Vagina (tissue), 2 donors: ENCODE measurements at regions not wholly inside any gene's neighbourhood (a gene's known extent, or its start where the extent isn't known, plus 50 kb on each side); places are given as distances from the start of the nearest gene placed in this dataset.

ENCODE experiments used
- POLR2A ChIP-seq, 2 donors: fragments of 450-650 bp; IDR thresholded peaks; one replicate each; pipeline ENCODE4 v1.6.1; 2017; ENCODE audit warnings: antibody characterized with exemption in 2 of 2, mild to moderate bottlenecking in 2 of 2, moderate library complexity in 2 of 2
- POLR2AphosphoS5 ChIP-seq, 2 donors: sonication (generic); formaldehyde crosslinking; IDR thresholded peaks; one replicate each; pipeline ENCODE4 v1.9.0; 2017; ENCODE audit warnings: antibody characterized with exemption in 2 of 2, mild to moderate bottlenecking in 2 of 2, low read depth in 1 of 2; ENCODE audit not compliant: insufficient read depth in 1 of 2
- TF ChIP-seq, protein P1 (sequence below), 3 experiments: fragments of 450-650 bp in 2 of 3; fragments of 200-600 bp in 1 of 3; sonication (generic) in 1 of 3; IDR thresholded peaks; one replicate each; pipeline ENCODE4 v1.5.1; 2017 to 2019; ENCODE audit warnings: antibody characterized with exemption in 3 of 3, mild to moderate bottlenecking in 2 of 3, moderate library complexity in 2 of 3

DNA sequence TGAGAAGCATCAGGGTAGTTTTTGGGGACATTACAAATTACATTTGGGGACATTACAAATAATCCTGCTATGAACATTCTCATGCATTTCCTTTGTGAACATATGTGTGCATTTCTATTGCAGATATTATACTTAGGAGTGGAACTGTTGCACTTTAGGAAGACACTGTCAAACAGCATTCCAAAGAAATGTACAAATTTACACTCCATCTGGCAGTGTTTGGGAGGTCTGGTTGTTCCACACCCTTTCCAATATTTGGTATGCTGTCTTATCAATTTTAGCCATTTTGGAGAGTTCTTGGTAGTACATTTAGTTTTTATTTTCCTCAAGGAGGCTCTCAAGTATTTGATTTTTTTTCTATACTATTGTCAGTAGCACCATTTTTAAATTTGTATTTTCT lies 419.1 kb upstream of the ARHGEF26 start:
- TF ChIP-seq, protein P1, sequence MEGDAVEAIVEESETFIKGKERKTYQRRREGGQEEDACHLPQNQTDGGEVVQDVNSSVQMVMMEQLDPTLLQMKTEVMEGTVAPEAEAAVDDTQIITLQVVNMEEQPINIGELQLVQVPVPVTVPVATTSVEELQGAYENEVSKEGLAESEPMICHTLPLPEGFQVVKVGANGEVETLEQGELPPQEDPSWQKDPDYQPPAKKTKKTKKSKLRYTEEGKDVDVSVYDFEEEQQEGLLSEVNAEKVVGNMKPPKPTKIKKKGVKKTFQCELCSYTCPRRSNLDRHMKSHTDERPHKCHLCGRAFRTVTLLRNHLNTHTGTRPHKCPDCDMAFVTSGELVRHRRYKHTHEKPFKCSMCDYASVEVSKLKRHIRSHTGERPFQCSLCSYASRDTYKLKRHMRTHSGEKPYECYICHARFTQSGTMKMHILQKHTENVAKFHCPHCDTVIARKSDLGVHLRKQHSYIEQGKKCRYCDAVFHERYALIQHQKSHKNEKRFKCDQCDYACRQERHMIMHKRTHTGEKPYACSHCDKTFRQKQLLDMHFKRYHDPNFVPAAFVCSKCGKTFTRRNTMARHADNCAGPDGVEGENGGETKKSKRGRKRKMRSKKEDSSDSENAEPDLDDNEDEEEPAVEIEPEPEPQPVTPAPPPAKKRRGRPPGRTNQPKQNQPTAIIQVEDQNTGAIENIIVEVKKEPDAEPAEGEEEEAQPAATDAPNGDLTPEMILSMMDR (IDR thresholded peaks at IDR 0.05) = no peak
- TF ChIP-seq POLR2AphosphoS5 (IDR thresholded peaks at IDR 0.05; ENCODE audit: insufficient read depth in 1 of 2, low read depth in 1 of 2) = no peak
- TF ChIP-seq POLR2A (IDR thresholded peaks at IDR 0.05) = no peak
